ENCODE measurements at regions not wholly inside any gene's neighbourhood (a gene's known extent, or its start where the extent isn't known, plus 50 kb on each side); places are given as distances from the start of the nearest gene placed in this dataset.

GRCh38 chr22:25495285-25495684, 69.2 kb upstream of the GRK3 start:
- TF ChIP-seq CTCF (IDR thresholded peaks at IDR 0.05; ENCODE audit: extremely low read depth in 1 of 2, insufficient read depth in 1 of 2, low read depth in 1 of 2, low read length in 2 of 2) (no peak), POLR2A (IDR thresholded peaks at IDR 0.05; ENCODE audit: low read depth, low read length) (no peak), JUN (IDR thresholded peaks at IDR 0.05; ENCODE audit: borderline replicate concordance, insufficient read depth, insufficient read length, low read depth) (no peak), GATA2 (IDR thresholded peaks at IDR 0.05; ENCODE audit: insufficient read depth, insufficient read length, low read depth, low read length) (no peak), EZH2 (IDR thresholded peaks at IDR 0.05; ENCODE audit: borderline replicate concordance, low read depth, low read length, severe bottlenecking) (no peak), MAX (IDR thresholded peaks at IDR 0.05; ENCODE audit: insufficient read depth, insufficient read length) (no peak), POLR2AphosphoS5 (IDR thresholded peaks at IDR 0.05; ENCODE audit: insufficient read depth, low read depth, low read length) (no peak), FOS (IDR thresholded peaks at IDR 0.05; ENCODE audit: borderline replicate concordance, insufficient read depth, low read length) (no peak), MYC (IDR thresholded peaks at IDR 0.05; ENCODE audit: low read depth, low read length) (no peak)
